ENCODE measurements at regions not wholly inside any gene's neighbourhood (a gene's known extent, or its start where the extent isn't known, plus 50 kb on each side); places are given as distances from the start of the nearest gene placed in this dataset.

DNA sequence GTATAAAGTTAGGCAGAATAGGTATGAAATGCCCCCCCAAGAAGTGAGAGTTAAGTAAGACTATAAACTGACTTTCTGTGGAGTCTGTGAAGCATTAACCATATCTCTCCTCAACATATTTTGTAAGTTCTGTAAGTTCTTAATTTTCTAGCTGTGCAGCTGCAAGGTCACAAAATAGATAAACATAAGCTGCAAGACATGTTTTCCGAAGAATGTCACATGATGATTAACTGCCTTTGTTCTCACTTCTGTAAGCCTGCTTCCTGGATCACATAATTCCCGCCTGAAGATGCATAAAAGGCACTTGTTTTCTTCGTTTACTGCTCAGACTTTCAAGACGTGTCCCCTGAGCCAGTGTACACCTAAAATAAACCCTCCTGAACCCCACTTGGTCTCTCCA is 292.9 kb upstream of the AMELY start:
- TF ChIP-seq, protein P1, sequence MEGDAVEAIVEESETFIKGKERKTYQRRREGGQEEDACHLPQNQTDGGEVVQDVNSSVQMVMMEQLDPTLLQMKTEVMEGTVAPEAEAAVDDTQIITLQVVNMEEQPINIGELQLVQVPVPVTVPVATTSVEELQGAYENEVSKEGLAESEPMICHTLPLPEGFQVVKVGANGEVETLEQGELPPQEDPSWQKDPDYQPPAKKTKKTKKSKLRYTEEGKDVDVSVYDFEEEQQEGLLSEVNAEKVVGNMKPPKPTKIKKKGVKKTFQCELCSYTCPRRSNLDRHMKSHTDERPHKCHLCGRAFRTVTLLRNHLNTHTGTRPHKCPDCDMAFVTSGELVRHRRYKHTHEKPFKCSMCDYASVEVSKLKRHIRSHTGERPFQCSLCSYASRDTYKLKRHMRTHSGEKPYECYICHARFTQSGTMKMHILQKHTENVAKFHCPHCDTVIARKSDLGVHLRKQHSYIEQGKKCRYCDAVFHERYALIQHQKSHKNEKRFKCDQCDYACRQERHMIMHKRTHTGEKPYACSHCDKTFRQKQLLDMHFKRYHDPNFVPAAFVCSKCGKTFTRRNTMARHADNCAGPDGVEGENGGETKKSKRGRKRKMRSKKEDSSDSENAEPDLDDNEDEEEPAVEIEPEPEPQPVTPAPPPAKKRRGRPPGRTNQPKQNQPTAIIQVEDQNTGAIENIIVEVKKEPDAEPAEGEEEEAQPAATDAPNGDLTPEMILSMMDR (conservative IDR thresholded peaks at IDR 0.05; ENCODE audit: low read depth in 2 of 2) = no peak
- TF ChIP-seq POLR2AphosphoS5 (IDR thresholded peaks at IDR 0.05; ENCODE audit: low read depth) (no peak), EZH2 (IDR thresholded peaks at IDR 0.05; ENCODE audit: low read depth, unreplicated experiment) (no peak), CREB1 (CRISPR knock-in tag; IDR thresholded peaks at IDR 0.05; ENCODE audit: low read depth) (no peak), EZH2phosphoT487 (IDR thresholded peaks at IDR 0.05; ENCODE audit: unreplicated experiment) (no peak), STAT1 (IDR thresholded peaks at IDR 0.05; ENCODE audit: unreplicated experiment) (no peak), JUNB (IDR thresholded peaks at IDR 0.05; ENCODE audit: unreplicated experiment) (no peak)
- TF ChIP-seq, protein P2, sequence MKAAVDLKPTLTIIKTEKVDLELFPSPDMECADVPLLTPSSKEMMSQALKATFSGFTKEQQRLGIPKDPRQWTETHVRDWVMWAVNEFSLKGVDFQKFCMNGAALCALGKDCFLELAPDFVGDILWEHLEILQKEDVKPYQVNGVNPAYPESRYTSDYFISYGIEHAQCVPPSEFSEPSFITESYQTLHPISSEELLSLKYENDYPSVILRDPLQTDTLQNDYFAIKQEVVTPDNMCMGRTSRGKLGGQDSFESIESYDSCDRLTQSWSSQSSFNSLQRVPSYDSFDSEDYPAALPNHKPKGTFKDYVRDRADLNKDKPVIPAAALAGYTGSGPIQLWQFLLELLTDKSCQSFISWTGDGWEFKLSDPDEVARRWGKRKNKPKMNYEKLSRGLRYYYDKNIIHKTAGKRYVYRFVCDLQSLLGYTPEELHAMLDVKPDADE (IDR thresholded peaks at IDR 0.05) = no peak
- TF ChIP-seq, protein P3, sequence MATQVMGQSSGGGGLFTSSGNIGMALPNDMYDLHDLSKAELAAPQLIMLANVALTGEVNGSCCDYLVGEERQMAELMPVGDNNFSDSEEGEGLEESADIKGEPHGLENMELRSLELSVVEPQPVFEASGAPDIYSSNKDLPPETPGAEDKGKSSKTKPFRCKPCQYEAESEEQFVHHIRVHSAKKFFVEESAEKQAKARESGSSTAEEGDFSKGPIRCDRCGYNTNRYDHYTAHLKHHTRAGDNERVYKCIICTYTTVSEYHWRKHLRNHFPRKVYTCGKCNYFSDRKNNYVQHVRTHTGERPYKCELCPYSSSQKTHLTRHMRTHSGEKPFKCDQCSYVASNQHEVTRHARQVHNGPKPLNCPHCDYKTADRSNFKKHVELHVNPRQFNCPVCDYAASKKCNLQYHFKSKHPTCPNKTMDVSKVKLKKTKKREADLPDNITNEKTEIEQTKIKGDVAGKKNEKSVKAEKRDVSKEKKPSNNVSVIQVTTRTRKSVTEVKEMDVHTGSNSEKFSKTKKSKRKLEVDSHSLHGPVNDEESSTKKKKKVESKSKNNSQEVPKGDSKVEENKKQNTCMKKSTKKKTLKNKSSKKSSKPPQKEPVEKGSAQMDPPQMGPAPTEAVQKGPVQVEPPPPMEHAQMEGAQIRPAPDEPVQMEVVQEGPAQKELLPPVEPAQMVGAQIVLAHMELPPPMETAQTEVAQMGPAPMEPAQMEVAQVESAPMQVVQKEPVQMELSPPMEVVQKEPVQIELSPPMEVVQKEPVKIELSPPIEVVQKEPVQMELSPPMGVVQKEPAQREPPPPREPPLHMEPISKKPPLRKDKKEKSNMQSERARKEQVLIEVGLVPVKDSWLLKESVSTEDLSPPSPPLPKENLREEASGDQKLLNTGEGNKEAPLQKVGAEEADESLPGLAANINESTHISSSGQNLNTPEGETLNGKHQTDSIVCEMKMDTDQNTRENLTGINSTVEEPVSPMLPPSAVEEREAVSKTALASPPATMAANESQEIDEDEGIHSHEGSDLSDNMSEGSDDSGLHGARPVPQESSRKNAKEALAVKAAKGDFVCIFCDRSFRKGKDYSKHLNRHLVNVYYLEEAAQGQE (IDR thresholded peaks at IDR 0.05; ENCODE audit: unreplicated experiment) = no peak
- TF ChIP-seq, protein P4, sequence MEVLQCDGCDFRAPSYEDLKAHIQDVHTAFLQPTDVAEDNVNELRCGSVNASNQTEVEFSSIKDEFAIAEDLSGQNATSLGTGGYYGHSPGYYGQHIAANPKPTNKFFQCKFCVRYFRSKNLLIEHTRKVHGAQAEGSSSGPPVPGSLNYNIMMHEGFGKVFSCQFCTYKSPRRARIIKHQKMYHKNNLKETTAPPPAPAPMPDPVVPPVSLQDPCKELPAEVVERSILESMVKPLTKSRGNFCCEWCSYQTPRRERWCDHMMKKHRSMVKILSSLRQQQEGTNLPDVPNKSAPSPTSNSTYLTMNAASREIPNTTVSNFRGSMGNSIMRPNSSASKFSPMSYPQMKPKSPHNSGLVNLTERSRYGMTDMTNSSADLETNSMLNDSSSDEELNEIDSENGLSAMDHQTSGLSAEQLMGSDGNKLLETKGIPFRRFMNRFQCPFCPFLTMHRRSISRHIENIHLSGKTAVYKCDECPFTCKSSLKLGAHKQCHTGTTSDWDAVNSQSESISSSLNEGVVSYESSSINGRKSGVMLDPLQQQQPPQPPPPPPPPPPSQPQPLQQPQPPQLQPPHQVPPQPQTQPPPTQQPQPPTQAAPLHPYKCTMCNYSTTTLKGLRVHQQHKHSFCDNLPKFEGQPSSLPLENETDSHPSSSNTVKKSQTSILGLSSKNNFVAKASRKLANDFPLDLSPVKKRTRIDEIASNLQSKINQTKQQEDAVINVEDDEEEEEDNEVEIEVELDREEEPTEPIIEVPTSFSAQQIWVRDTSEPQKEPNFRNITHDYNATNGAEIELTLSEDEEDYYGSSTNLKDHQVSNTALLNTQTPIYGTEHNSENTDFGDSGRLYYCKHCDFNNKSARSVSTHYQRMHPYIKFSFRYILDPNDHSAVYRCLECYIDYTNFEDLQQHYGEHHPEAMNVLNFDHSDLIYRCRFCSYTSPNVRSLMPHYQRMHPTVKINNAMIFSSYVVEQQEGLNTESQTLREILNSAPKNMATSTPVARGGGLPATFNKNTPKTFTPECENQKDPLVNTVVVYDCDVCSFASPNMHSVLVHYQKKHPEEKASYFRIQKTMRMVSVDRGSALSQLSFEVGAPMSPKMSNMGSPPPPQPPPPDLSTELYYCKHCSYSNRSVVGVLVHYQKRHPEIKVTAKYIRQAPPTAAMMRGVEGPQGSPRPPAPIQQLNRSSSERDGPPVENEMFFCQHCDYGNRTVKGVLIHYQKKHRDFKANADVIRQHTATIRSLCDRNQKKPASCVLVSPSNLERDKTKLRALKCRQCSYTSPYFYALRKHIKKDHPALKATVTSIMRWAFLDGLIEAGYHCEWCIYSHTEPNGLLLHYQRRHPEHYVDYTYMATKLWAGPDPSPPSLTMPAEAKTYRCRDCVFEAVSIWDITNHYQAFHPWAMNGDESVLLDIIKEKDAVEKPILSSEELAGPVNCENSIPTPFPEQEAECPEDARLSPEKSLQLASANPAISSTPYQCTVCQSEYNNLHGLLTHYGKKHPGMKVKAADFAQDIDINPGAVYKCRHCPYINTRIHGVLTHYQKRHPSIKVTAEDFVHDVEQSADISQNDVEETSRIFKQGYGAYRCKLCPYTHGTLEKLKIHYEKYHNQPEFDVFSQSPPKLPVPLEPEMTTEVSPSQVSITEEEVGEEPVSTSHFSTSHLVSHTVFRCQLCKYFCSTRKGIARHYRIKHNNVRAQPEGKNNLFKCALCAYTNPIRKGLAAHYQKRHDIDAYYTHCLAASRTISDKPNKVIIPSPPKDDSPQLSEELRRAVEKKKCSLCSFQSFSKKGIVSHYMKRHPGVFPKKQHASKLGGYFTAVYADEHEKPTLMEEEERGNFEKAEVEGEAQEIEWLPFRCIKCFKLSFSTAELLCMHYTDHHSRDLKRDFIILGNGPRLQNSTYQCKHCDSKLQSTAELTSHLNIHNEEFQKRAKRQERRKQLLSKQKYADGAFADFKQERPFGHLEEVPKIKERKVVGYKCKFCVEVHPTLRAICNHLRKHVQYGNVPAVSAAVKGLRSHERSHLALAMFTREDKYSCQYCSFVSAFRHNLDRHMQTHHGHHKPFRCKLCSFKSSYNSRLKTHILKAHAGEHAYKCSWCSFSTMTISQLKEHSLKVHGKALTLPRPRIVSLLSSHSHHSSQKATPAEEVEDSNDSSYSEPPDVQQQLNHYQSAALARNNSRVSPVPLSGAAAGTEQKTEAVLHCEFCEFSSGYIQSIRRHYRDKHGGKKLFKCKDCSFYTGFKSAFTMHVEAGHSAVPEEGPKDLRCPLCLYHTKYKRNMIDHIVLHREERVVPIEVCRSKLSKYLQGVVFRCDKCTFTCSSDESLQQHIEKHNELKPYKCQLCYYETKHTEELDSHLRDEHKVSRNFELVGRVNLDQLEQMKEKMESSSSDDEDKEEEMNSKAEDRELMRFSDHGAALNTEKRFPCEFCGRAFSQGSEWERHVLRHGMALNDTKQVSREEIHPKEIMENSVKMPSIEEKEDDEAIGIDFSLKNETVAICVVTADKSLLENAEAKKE (CRISPR knock-in tag; IDR thresholded peaks at IDR 0.05) = no peak

Measured in GM23338 (cell line).